GM06990 (cell line): ENCODE measurements at regions not wholly inside any gene's neighbourhood (a gene's known extent, or its start where the extent isn't known, plus 50 kb on each side); places are given as distances from the start of the nearest gene placed in this dataset.

Experiments
- DNase-seq: peaks from one replicate; pipeline ENCODE4 v3.0.0-alpha.2; 2011; ENCODE audit not compliant: insufficient read length; ENCODE audit errors: extremely low read depth
- H3K27me3 ChIP-seq: replicated peaks from 2 replicates; pipeline ENCODE4 v1.6.0; 2011; ENCODE audit warnings: low read length; ENCODE audit not compliant: control insufficient read depth, insufficient read depth
- H3K36me3 ChIP-seq: 2 replicates; pipeline ENCODE4 v1.5.1; 2011; ENCODE audit warnings: low read length; ENCODE audit not compliant: control insufficient read depth, insufficient read depth
- H3K4me3 ChIP-seq: replicated peaks from 2 replicates; pipeline ENCODE4 v1.5.1; 2011; ENCODE audit warnings: low read depth, mild to moderate bottlenecking, control low read depth, low read length
- TF ChIP-seq, protein P1 (sequence below): IDR thresholded peaks from 2 replicates; pipeline ENCODE4 v1.5.1; 2011; ENCODE audit warnings: low read length, control low read depth, mild to moderate bottlenecking, inconsistent platforms; ENCODE audit not compliant: insufficient read depth, poor library complexity, severe bottlenecking

DNA sequence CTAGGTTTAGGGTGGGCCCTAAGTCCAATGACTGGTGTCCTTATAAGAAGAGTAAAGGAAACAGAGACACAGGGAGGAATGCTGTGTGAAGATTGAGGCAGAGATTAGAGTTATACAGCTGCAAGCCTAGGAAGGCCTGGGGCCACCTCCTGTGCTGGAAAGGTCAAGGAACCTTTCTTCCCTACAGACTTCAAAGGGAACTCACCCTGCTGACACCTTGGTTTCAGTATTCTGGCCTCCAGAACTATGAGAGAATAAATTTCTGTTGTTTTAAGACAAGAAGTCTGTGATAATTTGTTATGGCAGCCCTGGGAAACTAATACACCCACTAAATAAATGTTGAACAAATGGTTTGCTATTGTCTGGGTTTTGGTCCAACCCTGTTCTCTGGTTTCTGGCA is 102.3 kb upstream of the NEUROD1 start:
- Histone ChIP-seq H3K4me3 (no peak overlapping the region), H3K27me3 (no peaks in the 10 kb centered on the region), H3K36me3 (no peaks in the 10 kb centered on the region)
- TF ChIP-seq, protein P1, sequence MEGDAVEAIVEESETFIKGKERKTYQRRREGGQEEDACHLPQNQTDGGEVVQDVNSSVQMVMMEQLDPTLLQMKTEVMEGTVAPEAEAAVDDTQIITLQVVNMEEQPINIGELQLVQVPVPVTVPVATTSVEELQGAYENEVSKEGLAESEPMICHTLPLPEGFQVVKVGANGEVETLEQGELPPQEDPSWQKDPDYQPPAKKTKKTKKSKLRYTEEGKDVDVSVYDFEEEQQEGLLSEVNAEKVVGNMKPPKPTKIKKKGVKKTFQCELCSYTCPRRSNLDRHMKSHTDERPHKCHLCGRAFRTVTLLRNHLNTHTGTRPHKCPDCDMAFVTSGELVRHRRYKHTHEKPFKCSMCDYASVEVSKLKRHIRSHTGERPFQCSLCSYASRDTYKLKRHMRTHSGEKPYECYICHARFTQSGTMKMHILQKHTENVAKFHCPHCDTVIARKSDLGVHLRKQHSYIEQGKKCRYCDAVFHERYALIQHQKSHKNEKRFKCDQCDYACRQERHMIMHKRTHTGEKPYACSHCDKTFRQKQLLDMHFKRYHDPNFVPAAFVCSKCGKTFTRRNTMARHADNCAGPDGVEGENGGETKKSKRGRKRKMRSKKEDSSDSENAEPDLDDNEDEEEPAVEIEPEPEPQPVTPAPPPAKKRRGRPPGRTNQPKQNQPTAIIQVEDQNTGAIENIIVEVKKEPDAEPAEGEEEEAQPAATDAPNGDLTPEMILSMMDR = no peak
- DNase-seq = no peak

DNA sequence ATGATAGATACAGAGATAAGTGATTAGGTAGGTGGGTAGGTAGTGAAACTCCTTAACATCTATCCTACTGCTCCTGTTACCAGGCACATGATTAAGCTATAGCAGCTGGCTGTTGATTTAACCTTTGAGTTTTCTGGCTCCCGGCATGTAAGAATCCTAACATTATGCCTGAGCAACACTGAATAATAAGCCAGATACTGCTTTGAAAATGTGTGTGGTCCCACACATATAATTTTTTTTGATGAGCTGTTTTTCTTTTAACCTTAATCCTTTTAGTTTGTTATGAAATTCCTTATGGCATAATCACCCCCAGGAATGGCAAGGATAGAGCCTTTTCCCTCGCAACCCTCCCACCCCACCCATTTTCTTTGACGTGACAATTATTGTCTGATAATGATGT is 104.2 kb upstream of the NEUROD1 start:
- DNase-seq = no peak
- H3K27me3 ChIP-seq = no peaks in the 10 kb centered on the region
- no peak overlapping the region for H3K4me3 ChIP-seq
- TF ChIP-seq, protein P1 = no peak
- H3K36me3 ChIP-seq = no peaks in the 10 kb centered on the region

DNA sequence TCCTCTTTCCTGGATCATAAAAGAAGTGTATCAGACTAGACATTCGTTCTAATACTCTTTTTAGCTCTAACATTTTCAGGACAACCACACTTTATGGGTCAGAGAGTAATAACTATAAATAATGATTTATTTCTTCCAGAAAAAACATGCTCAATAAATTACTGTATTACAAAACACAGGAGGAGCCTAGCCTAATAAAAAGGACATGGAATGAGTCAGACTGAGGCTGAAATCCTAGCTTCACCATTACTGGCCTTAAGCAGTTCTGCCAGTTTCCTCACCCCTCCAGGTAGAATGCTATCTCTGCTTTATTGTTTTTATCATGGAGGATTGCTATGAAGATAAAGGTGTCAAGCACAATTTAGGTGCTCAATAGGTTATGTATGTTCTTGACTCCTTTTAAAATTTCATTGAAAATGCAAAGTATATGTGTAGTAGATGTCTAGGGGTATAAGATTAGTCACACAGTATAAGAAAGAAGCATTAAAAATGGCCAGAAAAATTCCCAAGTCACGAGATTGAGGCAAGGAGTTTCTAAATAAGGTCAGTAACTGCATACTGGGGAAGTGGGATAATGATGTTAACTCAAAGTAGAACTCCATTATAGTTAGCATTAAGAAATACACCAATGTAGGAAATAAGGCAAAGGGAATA is 105.5 kb upstream of the NEUROD1 start:
- TF ChIP-seq, protein P1 = no peak
- Histone ChIP-seq H3K27me3 (no peaks in the 10 kb centered on the region), H3K36me3 (no peaks in the 10 kb centered on the region), H3K4me3 (no peak overlapping the region)
- DNase-seq = no peak

DNA sequence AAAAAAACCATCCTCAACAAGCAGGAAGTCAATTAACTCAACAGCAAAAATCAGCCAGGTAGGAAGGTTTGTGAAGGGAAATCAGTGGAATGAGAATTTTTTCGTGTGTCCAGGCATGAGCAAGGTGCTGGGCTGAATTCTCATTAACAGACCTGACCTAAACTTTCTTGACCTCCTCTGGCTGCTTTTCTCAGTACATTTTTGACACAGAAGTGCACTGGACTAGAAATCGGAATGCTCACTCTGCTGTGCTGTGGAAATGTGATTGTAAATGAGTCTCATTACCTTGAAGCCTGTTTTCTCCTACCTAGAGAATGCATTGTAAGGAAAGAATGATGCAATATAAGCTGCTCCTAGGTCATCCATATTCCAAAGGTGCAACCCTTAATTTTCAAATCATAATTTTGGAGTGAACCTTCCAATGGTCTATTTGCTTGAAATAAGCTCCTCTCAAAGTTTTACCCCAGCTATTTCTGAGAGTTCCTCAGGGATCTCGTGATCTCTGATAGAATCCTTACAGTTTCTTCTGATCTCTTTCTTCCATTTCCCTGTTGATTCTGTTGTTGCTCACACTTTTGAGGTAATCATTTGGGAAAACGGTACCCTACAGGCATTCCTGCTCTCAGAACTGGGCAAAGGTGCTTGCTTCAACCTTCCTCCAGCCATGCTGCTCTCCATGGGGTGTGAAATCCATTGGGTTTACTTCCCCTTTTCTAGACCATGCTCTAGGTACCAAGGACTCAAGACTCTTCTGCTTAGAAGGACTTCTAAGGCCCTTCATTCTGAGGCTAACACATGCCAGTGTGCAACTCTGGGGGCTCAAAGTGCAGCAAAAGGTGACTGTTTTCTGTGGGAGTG is 104.9 kb upstream of the ITPRID2 start:
- H3K4me3 ChIP-seq = no peak overlapping the region
- H3K36me3 ChIP-seq = no peaks in the 10 kb centered on the region
- H3K27me3 ChIP-seq = no peaks in the 10 kb centered on the region
- no peak for DNase-seq
- TF ChIP-seq, protein P1 = no peak

DNA sequence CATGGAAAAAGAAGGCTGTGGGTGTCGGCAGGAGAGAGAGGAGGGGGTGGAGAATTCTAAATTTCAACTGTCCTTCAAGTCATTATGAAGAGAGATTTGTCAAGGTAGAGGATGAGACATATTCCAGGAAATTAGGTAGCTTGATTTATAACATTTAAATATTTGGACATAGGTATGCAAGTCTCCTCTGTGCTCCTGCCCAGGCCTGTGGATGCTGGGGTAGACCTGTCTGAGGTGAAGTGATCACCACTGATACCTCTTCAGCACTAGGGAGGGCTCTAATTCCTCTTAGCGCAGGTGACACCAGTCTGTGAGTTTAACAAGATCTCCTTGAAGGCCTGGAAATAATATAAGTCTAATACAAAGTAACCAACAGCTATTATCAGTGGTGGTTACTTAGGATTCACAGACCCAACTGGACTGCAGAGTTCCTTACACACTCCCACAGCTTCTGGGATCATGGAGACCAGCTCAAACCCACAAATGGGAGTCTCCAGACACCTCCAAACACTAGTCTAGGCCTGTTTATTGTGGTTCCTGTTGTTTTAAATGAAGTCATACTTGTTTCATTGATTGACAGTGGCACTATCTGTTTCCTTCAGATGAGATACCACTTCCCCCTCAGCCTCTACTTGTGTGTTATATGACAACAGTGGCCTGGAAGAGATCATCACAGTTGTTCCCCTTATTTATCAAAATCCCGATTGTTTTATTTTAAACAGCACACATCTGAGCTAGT is 104.1 kb upstream of the ITPRID2 start:
- Histone ChIP-seq H3K36me3 (no peaks in the 10 kb centered on the region), H3K27me3 (no peaks in the 10 kb centered on the region), H3K4me3 (no peak overlapping the region)
- TF ChIP-seq, protein P1 = no peak
- DNase-seq = no peak
